ENCODE measurements at regions not wholly inside any gene's neighbourhood (a gene's known extent, or its start where the extent isn't known, plus 50 kb on each side); places are given as distances from the start of the nearest gene placed in this dataset.

DNA sequence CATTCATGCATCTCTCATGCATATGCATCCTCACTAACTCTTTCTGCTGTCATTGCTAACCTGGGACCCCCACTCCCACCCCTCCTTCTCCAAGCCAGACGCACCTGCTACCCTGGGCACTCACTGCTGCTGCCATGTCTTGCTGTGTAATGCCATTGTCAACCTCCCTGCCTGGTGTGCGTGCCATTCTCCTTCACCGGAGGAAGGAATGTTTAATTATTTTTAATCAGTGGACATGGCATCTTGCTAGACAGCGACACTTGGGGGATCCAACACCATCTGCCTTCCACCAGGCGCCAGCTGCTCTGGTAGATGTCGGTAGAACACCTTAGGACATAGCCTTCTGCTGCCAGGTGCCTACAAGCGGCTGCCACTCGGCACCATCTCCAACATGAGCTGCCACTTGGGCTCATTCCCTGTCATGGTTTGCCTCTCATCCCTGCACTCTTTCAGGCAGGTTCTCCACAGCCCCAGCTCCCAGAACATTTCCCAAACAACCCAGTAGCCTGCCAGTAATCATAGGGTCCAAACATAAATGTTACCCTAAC is 306.9 kb downstream of the TTLL7 start:
- peak overlapping the region; percentile 51 for H3K4me3 ChIP-seq (ENCODE audit: low read depth, low read length)
- no peak for DNase-seq (ENCODE audit: low read depth)
- TF ChIP-seq CTCF (conservative IDR thresholded peaks at IDR 0.05; ENCODE audit: low read depth, low read length), result no peak

- no peak for TF ChIP-seq CTCF (conservative IDR thresholded peaks at IDR 0.05; ENCODE audit: low read depth, low read length)
- DNase-seq (ENCODE audit: low read depth), result no peak
- no peak overlapping the region for H3K4me3 ChIP-seq (ENCODE audit: low read depth, low read length)
Observed at GRCh38 chr1:83689921-83690868, 308.7 kb downstream of the TTLL7 start.

DNA sequence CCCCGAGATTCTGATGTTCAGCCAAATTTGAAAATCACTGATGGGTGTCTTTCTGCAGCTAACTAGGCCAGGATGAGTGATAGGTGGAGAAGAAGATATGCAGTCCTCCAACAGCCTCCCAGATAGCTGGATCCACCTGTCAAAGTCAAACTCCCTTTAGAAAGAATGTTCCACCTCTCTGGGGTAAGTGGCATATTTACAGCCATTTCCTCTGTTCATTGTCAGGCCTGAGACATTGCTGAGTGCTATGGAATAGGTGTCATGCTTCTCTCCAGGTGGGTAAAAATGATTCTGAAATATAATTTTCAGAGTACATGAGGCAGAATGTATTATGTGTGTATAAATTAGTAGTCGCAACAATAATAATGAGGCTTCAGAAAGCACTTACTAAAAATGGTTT is 316.8 kb downstream of the TTLL7 start:
- H3K4me3 ChIP-seq (ENCODE audit: low read depth, low read length), result no peak overlapping the region
- no peak for DNase-seq (ENCODE audit: low read depth)
- TF ChIP-seq CTCF (conservative IDR thresholded peaks at IDR 0.05; ENCODE audit: low read depth, low read length), result no peak

GRCh38 chr1:83676106-83676505 is 322.8 kb downstream of the TTLL7 start:
- no peak for TF ChIP-seq CTCF (conservative IDR thresholded peaks at IDR 0.05; ENCODE audit: low read depth, low read length)
- H3K4me3 ChIP-seq (ENCODE audit: low read depth, low read length), result no peak overlapping the region
- no peak for DNase-seq (ENCODE audit: low read depth)

- no peak overlapping the region for H3K4me3 ChIP-seq (ENCODE audit: low read depth, low read length)
- TF ChIP-seq CTCF (conservative IDR thresholded peaks at IDR 0.05; ENCODE audit: low read depth, low read length), result no peak
- DNase-seq (ENCODE audit: low read depth), result no peak
Observed at GRCh38 chr1:83673312-83673711, 325.6 kb downstream of the TTLL7 start.

GRCh38 chr1:83671586-83671985 is 327.3 kb downstream of the TTLL7 start:
- no peak for TF ChIP-seq CTCF (conservative IDR thresholded peaks at IDR 0.05; ENCODE audit: low read depth, low read length)
- no peak overlapping the region for H3K4me3 ChIP-seq (ENCODE audit: low read depth, low read length)
- no peak for DNase-seq (ENCODE audit: low read depth)

Measured in epithelial cell of proximal tubule (primary cell).